Neural progenitor cell (in vitro differentiated cells): ENCODE measurements at regions not wholly inside any gene's neighbourhood (a gene's known extent, or its start where the extent isn't known, plus 50 kb on each side); places are given as distances from the start of the nearest gene placed in this dataset.

Experiments
- DNase-seq: peaks from one replicate; pipeline ENCODE4 v3.0.0-alpha.2; 2016; ENCODE audit warnings: low spot score
- H2AFZ ChIP-seq: fragments of 200-600 bp; sonication (generic); replicated peaks from 2 replicates; pipeline ENCODE4 v1.6.1; 2016; ENCODE audit warnings: antibody characterized with exemption
- H3F3A ChIP-seq: fragments of 200-600 bp; sonication (generic); 2 replicates; pipeline ENCODE4 v1.6.1; 2016; ENCODE audit warnings: antibody characterized with exemption, low read depth
- H3K27ac ChIP-seq: fragments of 200-600 bp; sonication (generic); 2 replicates; pipeline ENCODE4 v1.5.1; 2016; ENCODE audit warnings: mild to moderate bottlenecking
- H3K27me3 ChIP-seq: fragments of 200-600 bp; sonication (generic); 2 replicates; pipeline ENCODE4 v1.6.1; 2016; ENCODE audit warnings: mild to moderate bottlenecking, moderate library complexity
- H3K36me3 ChIP-seq: fragments of 200-600 bp; sonication (generic); 2 replicates; pipeline ENCODE4 v1.5.1; 2016
- H3K4me1 ChIP-seq: fragments of 200-600 bp; sonication (generic); 2 replicates; pipeline ENCODE4 v1.6.1; 2016; ENCODE audit warnings: mixed run types
- H3K4me2 ChIP-seq: fragments of 200-600 bp; sonication (generic); 2 replicates; pipeline ENCODE4 v1.6.1; 2016
- H3K4me3 ChIP-seq: fragments of 200-600 bp; sonication (generic); 2 replicates; pipeline ENCODE4 v1.5.1; 2016
- H3K79me2 ChIP-seq: fragments of 200-600 bp; sonication (generic); 2 replicates; pipeline ENCODE4 v1.6.1; 2016; ENCODE audit warnings: low read depth
- H3K9ac ChIP-seq: fragments of 200-600 bp; sonication (generic); 2 replicates; pipeline ENCODE4 v1.6.1; 2016
- H3K9me3 ChIP-seq: fragments of 200-600 bp; sonication (generic); 2 replicates; pipeline ENCODE4 v1.5.1; 2016; ENCODE audit warnings: low read depth
- H4K20me1 ChIP-seq: fragments of 200-600 bp; sonication (generic); 2 replicates; pipeline ENCODE4 v1.6.1; 2016; ENCODE audit warnings: low read depth
- H3K27ac Mint-ChIP-seq: 3 replicates; pipeline ENCODE4 v1.8.0; 2021; ENCODE audit warnings: mixed read lengths
- H3K27me3 Mint-ChIP-seq: 2 replicates; pipeline ENCODE4 v1.8.0; 2022; ENCODE audit warnings: low read depth, mild to moderate bottlenecking, inconsistent platforms, moderate library complexity, mixed read lengths; ENCODE audit not compliant: insufficient read depth
- H3K36me3 Mint-ChIP-seq: 3 replicates; pipeline ENCODE4 v1.8.0; 2021; ENCODE audit warnings: mixed read lengths
- H3K4me1 Mint-ChIP-seq: 3 replicates; pipeline ENCODE4 v1.8.0; 2021; ENCODE audit warnings: mixed read lengths
- H3K4me3 Mint-ChIP-seq: 3 replicates; pipeline ENCODE4 v1.8.0; 2021; ENCODE audit warnings: mild to moderate bottlenecking, moderate library complexity, mixed read lengths
- H3K9me3 Mint-ChIP-seq: 3 replicates; pipeline ENCODE4 v1.8.0; 2020; ENCODE audit warnings: mixed read lengths
- CTCF ChIP-seq: fragments of 200-600 bp; sonication (generic); IDR thresholded peaks from 2 replicates; pipeline ENCODE4 v1.5.1; 2017; ENCODE audit warnings: antibody characterized with exemption, mild to moderate bottlenecking
- EZH2 ChIP-seq: fragments of 200-600 bp; sonication (generic); IDR thresholded peaks from 2 replicates; pipeline ENCODE4 v1.6.1; 2017; ENCODE audit warnings: antibody characterized with exemption, mild to moderate bottlenecking, moderate library complexity
- EZH2phosphoT487 ChIP-seq: fragments of 200-600 bp; sonication (generic); IDR thresholded peaks from 2 replicates; pipeline ENCODE4 v1.6.1; 2017; ENCODE audit warnings: antibody characterized with exemption

- H3K27ac Mint-ChIP-seq, result no peak overlapping the region
- H3K36me3 ChIP-seq, result no peaks in the 10 kb centered on the region
- no peaks in the 10 kb centered on the region for H3K4me1 ChIP-seq
- no peaks in the 10 kb centered on the region for H3K9me3 ChIP-seq
- H3K27ac ChIP-seq, result no peak overlapping the region
- H3K4me1 Mint-ChIP-seq, result peaks cover 15% of the 10 kb centered on the region
- no peaks in the 10 kb centered on the region for H3K27me3 ChIP-seq
- no peaks in the 10 kb centered on the region for H3K79me2 ChIP-seq
- no peak overlapping the region for H3K9ac ChIP-seq
- no peak overlapping the region for H3K4me3 Mint-ChIP-seq
- no peaks in the 10 kb centered on the region for H3K36me3 Mint-ChIP-seq
- H3K4me3 ChIP-seq, result no peak overlapping the region
- no peak overlapping the region for H2AFZ ChIP-seq
- DNase-seq, result no peak
- H3K4me2 ChIP-seq, result no peak overlapping the region
- no peaks in the 10 kb centered on the region for H3F3A ChIP-seq
- no peak for TF ChIP-seq EZH2
- TF ChIP-seq EZH2phosphoT487, result no peak
- TF ChIP-seq CTCF, result no peak
- H4K20me1 ChIP-seq, result no peaks in the 10 kb centered on the region
- H3K9me3 Mint-ChIP-seq, result no peaks in the 10 kb centered on the region
- no peaks in the 10 kb centered on the region for H3K27me3 Mint-ChIP-seq
These were observed 275.3 kb downstream of the SNX13 start for GRCh38 chr7:17665029-17665428.

- no peaks in the 10 kb centered on the region for H3K36me3 Mint-ChIP-seq
- H3K27ac ChIP-seq, result no peak overlapping the region
- no peaks in the 10 kb centered on the region for H3K9me3 Mint-ChIP-seq
- H2AFZ ChIP-seq, result no peak overlapping the region
- no peaks in the 10 kb centered on the region for H3K36me3 ChIP-seq
- no peaks in the 10 kb centered on the region for H3K79me2 ChIP-seq
- H3K4me1 Mint-ChIP-seq, result peaks cover 3% of the 10 kb centered on the region
- no peaks in the 10 kb centered on the region for H3F3A ChIP-seq
- no peaks in the 10 kb centered on the region for H4K20me1 ChIP-seq
- no peaks in the 10 kb centered on the region for H3K9me3 ChIP-seq
- no peak overlapping the region for H3K9ac ChIP-seq
- H3K4me3 Mint-ChIP-seq, result no peak overlapping the region
- H3K27me3 ChIP-seq, result no peaks in the 10 kb centered on the region
- no peak for TF ChIP-seq EZH2phosphoT487
- TF ChIP-seq CTCF, result no peak
- TF ChIP-seq EZH2, result no peak
- no peak overlapping the region for H3K4me2 ChIP-seq
- H3K4me3 ChIP-seq, result no peak overlapping the region
- no peaks in the 10 kb centered on the region for H3K27me3 Mint-ChIP-seq
- no peaks in the 10 kb centered on the region for H3K4me1 ChIP-seq
- DNase-seq, result no peak
- H3K27ac Mint-ChIP-seq, result no peak overlapping the region
These were observed 272.2 kb downstream of the SNX13 start for GRCh38 chr7:17668122-17668521.

GRCh38 chr7:17669204-17669603, 271.1 kb downstream of the SNX13 start:
- Histone ChIP-seq H3K4me1 (no peaks in the 10 kb centered on the region), H3K27ac (no peak overlapping the region), H4K20me1 (no peaks in the 10 kb centered on the region), H3K9ac (no peak overlapping the region), H3K79me2 (no peaks in the 10 kb centered on the region), H3K27me3 (no peaks in the 10 kb centered on the region), H2AFZ (no peak overlapping the region), H3F3A (no peaks in the 10 kb centered on the region), H3K4me2 (no peak overlapping the region), H3K9me3 (no peaks in the 10 kb centered on the region), H3K4me3 (no peak overlapping the region), H3K36me3 (no peaks in the 10 kb centered on the region)
- Mint-ChIP-seq H3K9me3 (no peaks in the 10 kb centered on the region), H3K36me3 (no peaks in the 10 kb centered on the region), H3K4me3 (no peak overlapping the region), H3K27ac (no peak overlapping the region), H3K4me1 (no peaks in the 10 kb centered on the region), H3K27me3 (peaks cover 2% of the 10 kb centered on the region)
- no peak for DNase-seq
- TF ChIP-seq CTCF (no peak), EZH2phosphoT487 (no peak), EZH2 (no peak)

- no peak overlapping the region for H3K27ac Mint-ChIP-seq
- peaks cover 4% of the 10 kb centered on the region for H3K27me3 Mint-ChIP-seq
These were observed 268.3 kb downstream of the SNX13 start for GRCh38 chr7:17671956-17672355.

More at GRCh38 chr7:17671956-17672355, 268.3 kb downstream of the SNX13 start:
- H3K9me3 ChIP-seq, result no peaks in the 10 kb centered on the region
- H3K79me2 ChIP-seq, result no peaks in the 10 kb centered on the region
- no peak overlapping the region for H3K9ac ChIP-seq
- Mint-ChIP-seq H3K9me3 (no peaks in the 10 kb centered on the region), H3K4me1 (no peaks in the 10 kb centered on the region), H3K4me3 (no peak overlapping the region), H3K36me3 (no peaks in the 10 kb centered on the region)
- no peak for TF ChIP-seq EZH2
- TF ChIP-seq EZH2phosphoT487, result no peak
- TF ChIP-seq CTCF, result no peak
- no peak for DNase-seq
- no peaks in the 10 kb centered on the region for H3K4me1 ChIP-seq
- no peaks in the 10 kb centered on the region for H3F3A ChIP-seq
- no peak overlapping the region for H3K4me3 ChIP-seq
- H3K27me3 ChIP-seq, result no peaks in the 10 kb centered on the region
- H3K27ac ChIP-seq, result no peak overlapping the region
- no peaks in the 10 kb centered on the region for H4K20me1 ChIP-seq
- no peak overlapping the region for H2AFZ ChIP-seq
- H3K4me2 ChIP-seq, result no peak overlapping the region
- no peaks in the 10 kb centered on the region for H3K36me3 ChIP-seq
